GM04503 (cell line): ENCODE measurements at regions not wholly inside any gene's neighbourhood (a gene's known extent, or its start where the extent isn't known, plus 50 kb on each side); places are given as distances from the start of the nearest gene placed in this dataset.

Experiments
- DNase-seq: peaks from one replicate; pipeline ENCODE4 v3.0.0-alpha.2; 2012; ENCODE audit warnings: low read depth

DNA sequence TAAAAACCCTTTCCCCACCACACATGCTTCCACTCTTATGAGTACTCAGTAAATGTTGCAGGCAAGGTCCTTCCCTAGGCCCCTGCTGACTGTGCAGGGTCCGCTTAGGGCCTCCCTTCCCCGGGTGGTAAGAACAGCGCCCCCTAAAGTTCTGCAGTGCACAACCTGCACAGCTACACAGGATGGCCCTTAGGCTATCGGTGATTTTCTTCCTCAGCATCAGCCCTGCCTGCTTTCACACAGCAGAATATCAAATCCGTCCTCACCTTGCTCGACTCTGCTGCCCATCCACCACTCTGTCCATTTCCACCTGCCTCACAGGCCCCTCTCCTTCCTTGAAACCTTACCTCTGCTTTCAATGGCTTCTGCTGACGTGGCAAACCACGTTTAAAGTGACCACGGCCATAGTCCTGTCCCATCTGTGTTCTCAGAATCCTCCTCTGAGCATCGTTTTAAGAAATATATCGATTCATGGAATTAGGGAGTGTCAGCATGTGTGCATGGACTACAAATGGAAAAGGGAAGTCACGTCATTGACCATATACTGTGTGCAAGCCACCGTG is 51.4 kb upstream of the TMEM132E start:
- DNase-seq = no peak

DNA sequence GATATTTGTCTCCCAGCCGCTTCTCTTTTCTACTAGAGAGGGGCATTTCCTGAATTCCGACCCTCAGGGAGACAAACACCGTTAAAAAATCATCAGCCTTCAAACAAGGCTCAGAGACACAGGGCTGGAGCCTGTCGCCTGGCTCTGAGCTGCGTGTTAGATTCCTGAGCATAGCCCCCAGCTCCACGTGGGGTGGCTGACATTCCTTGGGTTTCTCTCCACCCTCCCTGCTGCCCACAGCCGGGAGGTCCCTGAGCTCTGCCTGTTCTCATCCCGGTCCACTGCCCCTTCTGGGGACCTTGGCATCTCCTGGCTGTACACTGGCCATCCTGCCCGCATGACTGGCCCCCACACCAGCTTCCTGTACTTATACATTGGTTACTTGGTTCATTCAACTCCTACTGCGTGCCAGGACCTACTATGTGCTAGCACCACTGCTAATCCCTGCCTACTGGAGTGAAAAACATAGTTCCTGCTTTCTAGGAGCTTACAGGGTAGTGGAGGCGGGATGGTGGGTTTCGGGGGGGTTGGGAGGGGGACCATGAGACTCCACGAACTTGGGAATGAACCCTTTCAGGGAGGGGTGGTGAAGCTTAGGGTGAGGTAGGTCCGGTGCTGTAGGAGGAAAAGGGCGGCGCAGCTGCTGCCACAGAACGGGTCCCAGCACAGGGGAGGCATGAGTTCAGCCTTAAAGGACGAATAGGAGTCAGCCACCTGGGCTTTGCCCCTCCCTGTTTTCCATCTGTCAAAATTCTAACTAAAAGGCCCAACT is 52.1 kb upstream of the TMEM132E start:
- no peak for DNase-seq

- DNase-seq = no peak
Observed at GRCh38 chr17:34525651-34526050, 53.7 kb upstream of the TMEM132E start.

DNA sequence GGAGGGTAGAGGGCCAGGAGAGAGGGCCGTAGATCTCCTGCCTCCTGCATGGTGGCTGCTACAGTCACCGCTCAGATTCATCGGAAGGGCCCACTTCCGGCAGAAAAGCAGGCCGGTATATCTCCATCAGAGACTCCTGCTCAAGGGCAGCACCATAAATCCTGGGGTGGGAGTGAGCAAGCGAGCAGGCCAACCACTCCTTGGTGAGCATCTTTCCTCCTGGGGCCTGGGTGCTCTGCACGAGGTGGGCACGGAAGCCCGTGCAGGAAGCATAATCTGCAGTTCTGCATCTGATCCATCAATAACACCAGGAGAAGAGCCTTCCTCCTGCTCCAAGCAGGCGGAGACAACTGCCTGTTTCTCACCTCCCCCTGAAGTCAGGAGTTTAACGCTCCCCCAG is 57.4 kb upstream of the TMEM132E start:
- no peak for DNase-seq

GRCh38 chr17:34519282-34519681 is 60.1 kb upstream of the TMEM132E start:
- DNase-seq = no peak

DNA sequence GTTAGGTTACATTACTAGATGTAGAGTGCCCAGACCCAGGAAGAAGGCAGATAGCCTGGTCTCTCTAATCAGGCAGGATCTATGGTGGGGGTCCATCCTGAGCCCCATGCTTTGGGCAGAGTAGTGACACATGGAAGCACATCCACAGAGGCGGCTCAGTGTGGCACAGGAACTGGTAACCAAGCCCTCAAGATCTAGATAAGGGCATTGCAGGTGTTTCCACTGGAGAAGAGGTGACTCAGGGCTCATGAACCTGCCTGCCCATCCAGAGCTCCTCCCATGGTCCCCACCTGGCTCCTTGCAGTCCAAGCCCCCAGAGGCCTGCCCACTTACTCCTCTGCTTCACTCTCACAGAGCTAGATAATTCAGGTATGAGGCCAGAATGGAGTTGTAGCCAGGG is 62.0 kb upstream of the TMEM132E start:
- DNase-seq = no peak

DNA sequence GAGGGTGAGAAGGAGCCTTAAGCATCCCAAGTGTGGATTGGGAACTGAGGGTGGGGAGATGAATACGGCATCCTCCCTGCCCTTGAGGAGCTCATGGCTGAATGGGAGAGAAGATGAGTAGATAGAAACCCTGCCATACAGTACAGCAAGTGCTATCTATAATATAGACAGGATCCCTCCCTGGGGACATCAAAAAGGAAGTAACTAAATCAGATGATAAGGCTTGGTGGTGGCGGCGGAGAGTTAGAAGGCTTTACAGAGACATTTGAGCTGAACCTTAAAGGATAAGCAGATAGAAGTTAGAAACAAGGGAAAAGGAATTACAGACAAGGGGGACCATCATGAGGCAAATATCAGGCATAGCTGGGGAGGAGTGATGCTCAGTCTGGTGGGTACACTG is 67.5 kb upstream of the TMEM132E start:
- DNase-seq = no peak

DNA sequence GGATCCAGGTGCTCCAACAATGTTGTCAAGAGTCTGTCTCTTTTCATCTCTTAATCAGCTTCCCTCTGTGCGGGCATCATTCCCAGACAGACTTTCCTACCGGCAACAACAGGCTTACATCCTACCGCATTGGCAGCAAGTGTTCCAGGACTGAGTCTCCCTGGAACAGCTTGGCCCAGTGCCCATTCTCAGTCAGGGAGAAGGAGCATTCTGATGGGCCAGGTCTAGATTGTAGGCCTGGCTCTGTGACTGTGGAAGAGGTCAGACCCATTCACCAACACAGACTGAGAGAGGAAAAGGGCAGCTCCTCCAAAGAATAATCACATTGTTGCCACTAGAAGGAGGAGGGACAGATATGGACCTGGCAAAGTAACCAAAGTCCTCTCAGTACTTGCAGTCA is 68.1 kb upstream of the TMEM132E start:
- no peak for DNase-seq

DNA sequence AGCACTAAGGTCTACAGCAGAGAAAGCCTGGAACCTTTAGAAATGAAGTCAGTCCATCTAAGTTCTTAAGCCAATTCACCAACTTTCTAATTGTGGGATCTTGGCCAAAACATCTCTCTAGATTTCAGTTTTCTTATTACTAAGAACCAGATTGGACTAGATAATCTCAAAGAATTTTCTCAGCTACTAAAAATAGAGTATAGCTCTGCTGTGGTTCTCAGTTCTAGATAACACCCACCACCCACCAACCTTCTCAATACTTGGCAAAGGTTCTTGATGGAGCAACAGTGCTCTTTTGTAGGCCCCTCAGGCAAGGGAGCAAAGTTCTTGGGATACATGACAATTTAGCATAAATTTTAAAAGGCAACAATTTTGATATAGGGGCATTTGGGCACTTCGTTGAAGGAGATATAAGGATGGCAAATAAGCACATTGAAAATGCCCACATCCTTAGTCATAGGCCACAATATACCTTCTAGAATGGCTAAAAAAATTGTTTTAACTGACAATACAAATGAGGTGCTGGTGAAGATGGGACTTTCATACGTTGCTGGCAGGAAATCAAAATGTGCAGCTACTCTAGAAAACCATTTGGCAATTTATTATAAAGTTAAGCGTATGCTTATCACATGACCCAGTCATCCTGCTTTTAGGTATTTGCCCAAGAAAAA is 74.4 kb upstream of the TMEM132E start:
- DNase-seq = no peak

GRCh38 chr17:34503528-34504195 is 75.7 kb upstream of the TMEM132E start:
- DNase-seq = no peak

DNA sequence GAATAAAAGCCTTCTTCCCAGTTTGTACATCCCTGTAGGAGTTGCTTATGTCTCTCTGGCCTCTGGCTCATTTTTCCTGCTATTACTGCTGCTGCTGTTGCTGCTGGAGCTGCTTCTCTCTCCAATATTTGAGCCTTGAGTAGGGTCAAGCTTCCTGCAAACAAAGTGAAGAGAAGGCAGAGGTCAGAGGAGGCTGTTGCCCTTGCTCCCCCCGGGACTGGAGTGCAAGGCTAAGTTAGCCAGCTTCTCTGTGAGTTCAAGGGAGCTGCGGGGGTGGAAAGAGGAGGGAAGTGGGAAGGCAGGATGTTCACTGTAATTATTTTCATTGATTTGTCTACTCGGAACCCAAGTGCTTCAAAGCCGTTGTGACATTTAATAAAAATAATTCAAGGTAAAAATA is 77.0 kb upstream of the TMEM132E start:
- no peak for DNase-seq

GRCh38 chr17:34499576-34499975 is 79.8 kb upstream of the TMEM132E start:
- DNase-seq = no peak

DNA sequence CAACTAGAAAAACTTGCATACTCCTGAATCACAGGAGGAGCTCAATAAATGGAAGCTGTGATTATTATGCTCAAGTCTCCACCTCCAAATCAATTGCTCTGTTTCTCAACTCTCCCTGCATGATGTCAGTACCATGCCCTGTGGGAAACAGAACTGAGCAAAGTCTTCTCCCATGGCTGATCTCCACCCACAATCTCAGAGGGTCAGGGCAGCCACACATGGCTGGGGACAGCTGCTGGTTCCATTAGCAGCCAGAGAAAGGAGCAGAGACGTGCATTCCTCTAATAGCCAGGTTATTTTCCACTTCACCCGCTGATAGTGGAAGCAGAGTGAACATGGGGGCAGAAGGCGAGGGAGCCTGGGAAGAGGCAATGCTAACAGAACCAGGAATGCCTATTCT is 85.5 kb upstream of the TMEM132E start:
- no peak for DNase-seq

DNA sequence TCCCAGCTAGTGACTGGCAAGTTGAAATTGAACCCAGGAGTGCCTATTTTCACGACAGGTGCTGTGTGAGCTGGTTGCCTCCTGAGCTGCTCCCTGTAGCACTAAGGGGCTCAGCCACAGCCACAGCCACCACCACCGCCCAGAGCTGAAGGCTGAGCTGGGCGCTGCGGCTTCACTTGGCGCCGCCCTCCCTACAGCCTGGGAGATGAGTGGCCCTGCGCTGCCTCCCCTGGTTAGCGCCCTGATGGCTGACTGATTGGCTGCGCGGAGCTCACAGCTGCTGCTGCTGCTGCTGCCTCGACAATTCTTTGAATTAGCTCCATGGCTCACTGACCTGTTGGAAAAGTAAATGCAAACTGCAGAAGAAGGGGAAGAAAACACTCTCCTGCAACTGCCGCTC is 91.8 kb upstream of the TMEM132E start:
- no peak for DNase-seq

DNA sequence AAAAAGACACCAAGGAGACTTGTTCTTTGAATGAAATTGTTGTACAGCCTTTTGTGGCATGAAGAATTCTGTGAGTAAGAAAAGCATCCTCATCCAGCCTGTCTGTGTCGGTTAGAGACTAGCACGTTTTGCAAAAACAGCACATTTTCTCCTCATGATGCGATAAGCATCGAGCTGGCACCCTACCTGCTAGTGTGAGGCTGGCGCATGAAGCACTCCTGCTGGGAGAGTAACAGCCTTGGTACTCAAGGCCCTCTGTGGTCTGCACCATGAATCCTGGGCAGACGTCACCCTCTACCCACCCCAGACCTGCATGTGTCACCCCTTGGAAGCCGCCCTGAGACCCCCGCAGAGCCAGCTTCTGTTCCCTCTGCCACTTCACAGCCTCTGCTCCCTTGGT is 92.6 kb upstream of the TMEM132E start:
- no peak for DNase-seq

DNA sequence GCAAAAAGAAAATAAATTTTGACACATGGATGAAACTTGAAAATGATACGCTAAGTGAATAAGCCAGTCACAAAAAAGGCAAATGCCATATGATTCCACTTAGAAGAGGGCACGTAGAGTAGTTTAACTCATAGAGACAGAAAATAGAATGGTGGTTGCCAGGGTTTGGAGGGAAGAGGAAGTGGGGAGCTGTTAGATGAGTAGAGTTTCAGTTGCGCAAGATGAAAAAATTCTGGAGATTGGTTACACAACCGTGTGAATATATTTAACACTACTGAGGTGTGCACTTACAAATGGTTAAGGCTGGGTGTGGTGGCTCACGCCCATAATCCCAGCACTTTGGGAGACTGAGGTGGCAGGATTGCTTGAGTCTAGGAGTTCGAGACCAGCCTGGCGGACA is 93.4 kb upstream of the TMEM132E start:
- DNase-seq = no peak

DNA sequence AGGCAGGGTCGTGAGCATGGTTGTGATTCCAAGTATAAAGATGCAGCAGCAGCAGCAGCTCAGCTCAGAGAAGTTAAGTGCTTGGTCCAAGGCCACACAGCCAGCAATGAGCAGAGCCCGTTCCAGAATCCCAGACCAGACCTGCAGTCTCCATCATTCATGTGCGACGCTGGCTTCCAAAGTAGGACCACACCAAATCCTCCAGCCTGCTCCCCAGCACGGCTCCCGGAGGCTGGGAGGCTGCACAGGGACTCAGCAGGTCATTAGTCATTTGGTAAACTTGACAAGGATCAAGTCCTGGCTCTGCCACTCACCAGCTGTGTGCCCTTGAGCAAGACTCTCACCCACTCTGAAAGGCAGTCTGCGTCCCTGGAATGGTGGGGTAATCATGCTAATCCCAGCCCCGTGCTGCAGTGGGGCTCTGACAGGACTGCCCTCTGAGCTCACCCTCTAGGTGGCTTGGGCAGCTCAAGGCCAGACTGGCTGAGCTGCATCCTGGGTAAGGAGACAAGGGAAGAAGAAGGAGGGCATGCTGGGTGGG is 95.1 kb upstream of the TMEM132E start:
- DNase-seq = no peak

- DNase-seq = no peak
Observed at GRCh38 chr17:34482730-34483129, 96.7 kb upstream of the TMEM132E start.

- no peak for DNase-seq
Observed at GRCh38 chr17:34481779-34482178, 97.6 kb upstream of the TMEM132E start.

GRCh38 chr17:34479371-34479770 is 100.0 kb upstream of the TMEM132E start:
- DNase-seq = no peak

GRCh38 chr17:34478244-34478643 is 101.1 kb upstream of the TMEM132E start:
- DNase-seq = no peak

DNA sequence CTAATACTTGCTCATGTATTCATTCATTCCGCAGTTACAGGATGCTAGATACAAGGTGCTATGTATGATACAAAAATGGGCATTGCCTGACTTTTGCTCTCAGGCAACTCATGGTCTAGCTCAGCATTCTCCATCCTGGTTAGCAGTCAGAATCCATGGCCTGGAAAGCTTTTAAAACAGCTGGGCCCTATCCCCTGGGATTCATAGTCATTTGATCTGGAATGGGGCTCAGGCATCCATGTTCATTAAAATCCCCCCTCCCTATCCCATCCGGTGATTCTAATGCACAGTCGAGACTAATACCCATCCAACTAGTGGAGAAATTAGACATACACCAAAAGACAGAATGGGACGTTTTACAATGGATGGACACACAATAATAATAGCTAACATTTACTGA is 104.1 kb upstream of the TMEM132E start:
- no peak for DNase-seq

DNA sequence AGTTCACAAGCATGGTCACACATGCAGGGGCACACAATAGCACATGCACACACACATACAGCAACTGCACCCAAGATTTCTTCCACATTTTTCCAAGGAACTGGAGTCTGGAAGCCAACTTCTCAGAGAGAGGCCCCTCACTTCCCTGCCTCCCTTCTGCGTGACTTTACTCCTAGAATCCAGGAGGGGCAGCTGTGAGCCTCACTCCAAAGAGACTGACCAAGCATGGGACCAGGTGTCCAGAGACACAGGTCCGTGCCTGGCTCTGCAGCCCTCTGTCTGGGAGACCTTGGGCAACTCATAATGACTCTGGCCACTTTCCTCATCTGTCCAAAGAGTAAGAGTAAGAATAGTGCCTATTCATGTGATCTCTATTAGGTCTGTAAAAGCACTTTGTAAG is 104.7 kb upstream of the TMEM132E start:
- no peak for DNase-seq
